ENCODE measurements at regions not wholly inside any gene's neighbourhood (a gene's known extent, or its start where the extent isn't known, plus 50 kb on each side); places are given as distances from the start of the nearest gene placed in this dataset.
"Not testable (repeated sequence)": the region's sequence is repeated elsewhere in the genome, so short reads cannot be mapped to it uniquely, and the experiment has no call there.

- DNase-seq, result no peak
These were observed 676.0 kb downstream of the EPHA3 start for GRCh38 chr3:89783341-89783927.

DNA sequence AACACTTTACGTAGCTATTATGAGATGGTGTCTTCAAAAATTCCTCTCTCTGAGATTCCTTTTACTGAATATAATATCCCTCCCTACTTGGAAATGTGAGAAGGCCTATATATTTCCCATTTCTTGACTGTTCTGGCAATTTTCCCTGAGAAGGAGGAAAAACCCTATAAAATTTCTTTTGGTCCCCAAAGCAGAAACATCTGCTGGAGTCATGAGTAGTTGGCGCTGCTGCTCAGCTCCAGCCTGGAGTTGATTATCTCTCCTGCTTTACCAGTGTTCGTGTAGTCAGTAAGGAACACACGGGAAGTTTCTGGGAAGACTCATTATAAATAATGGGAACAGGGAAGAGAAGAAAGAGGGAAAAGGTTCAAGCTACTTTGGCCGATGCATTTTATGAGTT lies 680.1 kb downstream of the EPHA3 start:
- DNase-seq, result no peak

DNA sequence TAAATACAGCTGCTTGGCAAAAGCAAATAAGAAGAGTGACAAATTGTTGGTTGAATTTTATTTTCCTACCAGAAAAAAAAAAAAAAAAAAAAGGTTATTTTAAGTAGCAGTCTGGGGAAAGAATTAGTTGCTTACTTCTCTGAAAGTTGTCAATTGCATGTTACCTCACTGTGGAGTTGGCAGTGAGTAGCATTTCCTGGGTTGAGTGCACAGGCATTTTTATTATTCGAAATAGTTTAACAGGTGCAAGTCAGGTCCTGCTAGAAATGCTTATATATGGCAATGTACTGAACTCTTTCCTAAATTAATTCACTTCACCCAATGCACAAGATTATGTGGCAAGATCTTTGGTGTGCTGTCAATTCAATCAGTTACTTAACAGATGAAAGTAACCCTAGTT lies 680.6 kb downstream of the EPHA3 start:
- DNase-seq, result no peak

DNA sequence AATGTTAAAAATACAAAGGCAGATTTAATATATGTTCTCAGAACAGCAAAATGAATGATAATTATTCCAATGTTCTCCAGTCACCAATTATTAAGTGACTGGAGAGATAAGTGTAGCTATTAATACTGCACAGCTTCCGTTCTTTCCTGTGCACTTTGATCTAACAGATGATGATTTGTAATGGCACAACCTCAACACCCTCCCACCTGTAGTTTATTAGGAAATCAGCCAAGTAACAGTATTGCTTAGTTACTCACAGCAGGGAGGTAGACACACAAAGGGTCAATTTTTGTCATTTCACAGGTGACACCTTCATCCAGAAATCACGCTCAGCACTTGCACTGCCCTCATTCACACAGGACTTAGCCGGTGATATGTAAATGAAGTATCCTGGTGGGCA lies 688.1 kb downstream of the EPHA3 start:
- DNase-seq, result no peak

DNA sequence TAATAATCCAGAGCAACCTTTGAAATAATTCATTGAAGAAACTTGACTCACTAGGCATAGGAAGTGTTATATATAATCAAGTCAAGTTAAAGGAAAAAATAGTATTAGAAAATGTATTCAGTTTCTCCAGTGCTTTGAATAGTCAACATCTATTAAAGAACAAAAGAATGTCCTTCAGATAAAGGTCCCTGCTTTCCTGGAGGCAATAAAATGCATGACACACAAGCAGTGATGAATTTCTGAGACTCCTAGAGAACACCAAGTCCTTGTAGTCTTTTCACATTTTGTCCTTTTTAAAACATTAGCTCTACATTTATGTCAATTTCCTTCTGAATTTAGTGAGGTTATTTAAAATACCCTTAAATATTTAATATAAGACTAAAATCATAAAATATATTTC lies 695.5 kb downstream of the EPHA3 start:
- DNase-seq, result no peak

GRCh38 chr3:89803711-89804110 lies 696.3 kb downstream of the EPHA3 start:
- no peak for DNase-seq

- no peak for DNase-seq
These were observed 698.7 kb downstream of the EPHA3 start for GRCh38 chr3:89806166-89806565.

DNA sequence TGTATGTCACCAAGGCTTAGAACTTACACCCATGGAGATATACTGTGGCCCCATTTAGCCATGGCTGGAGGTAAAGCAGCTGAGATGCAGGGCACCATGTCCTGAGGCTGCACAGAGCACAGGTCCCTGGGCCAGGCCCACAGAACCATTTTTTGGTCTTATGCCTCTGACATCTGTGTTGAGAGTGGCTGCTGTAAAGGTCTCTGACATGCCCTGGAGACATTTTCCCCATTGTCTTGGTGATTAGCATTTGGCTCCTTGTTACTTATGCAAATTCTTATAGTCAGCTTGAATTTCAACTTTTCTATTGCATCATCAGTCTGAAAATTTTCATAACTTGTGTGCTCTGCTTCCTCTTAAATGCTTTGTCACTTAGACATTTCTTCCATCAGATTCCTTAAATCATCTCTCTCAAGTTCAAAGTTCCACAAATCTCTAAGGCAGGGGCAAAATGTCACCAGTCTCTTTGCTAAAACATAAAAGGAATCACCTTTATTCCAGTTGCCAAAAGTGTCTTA lies 701.3 kb downstream of the EPHA3 start:
- DNase-seq, result no peak

- DNase-seq, result no peak
These were observed 706.1 kb downstream of the EPHA3 start for GRCh38 chr3:89813500-89813899.

DNA sequence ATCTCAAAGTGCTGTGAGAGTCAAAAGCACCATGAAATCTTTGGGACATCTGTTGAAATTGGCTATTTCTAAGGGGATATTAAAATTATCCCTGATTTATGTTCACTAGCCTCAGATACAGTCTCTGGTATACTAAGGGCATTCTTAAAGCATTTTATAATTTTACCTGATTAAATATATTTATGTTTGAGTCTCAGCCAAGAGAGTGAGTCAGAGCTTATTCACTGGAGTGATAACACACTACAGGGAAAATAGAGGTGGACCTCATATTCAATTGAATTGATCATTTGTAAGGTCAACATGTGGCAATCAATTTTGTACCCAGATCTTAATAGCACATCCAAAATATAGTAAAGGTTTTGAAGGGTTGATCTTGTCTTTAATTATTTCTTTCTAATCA lies 733.6 kb downstream of the EPHA3 start:
- no peak for DNase-seq

GRCh38 chr3:89845053-89845452 lies 737.6 kb downstream of the EPHA3 start:
- DNase-seq, result no peak

DNA sequence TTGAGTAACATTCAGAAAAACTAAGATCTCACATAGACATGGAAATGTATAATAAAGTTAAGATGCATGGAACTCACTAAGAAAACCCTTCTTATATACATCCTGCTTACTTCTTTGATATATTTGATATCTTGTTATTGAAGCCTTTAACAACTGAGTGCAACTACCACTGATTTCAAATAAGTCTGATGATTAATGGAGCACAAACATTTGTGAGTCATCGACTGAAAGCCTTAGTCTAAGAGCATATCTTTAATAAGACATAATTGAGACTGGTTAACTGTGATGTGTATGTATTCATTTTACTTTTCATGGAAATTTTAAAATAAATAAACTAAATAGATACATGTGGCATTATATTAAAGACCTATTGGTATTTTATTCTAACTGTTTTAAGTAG lies 740.5 kb downstream of the EPHA3 start:
- no peak for DNase-seq

- DNase-seq, result no peak
These were observed 744.7 kb downstream of the EPHA3 start for GRCh38 chr3:89851974-89852621.

- DNase-seq, result no peak
These were observed 752.3 kb downstream of the EPHA3 start for GRCh38 chr3:89859757-89860156.

DNA sequence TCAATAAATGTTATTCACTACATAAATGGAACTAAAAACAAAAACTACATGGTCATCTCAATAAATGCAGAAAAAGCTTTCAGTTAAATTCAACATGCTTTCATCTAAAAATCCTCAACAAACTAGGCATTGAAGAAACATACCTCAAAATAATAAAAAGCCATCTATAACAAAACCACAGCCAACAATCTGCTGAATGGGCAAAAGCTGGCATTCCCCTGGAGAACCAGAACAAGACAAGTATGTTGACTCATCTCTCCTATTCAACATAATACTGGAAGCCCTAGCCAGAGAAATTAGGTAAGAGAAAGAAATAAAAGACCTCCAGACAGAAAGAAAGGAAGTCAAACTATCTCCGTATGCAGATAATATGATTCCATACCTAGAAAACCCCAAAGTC lies 759.9 kb downstream of the EPHA3 start:
- DNase-seq, result no peak

GRCh38 chr3:89876116-89876515 lies 768.7 kb downstream of the EPHA3 start:
- no peak for DNase-seq

- no peak for DNase-seq
These were observed 769.8 kb downstream of the EPHA3 start for GRCh38 chr3:89877230-89877629.

DNA sequence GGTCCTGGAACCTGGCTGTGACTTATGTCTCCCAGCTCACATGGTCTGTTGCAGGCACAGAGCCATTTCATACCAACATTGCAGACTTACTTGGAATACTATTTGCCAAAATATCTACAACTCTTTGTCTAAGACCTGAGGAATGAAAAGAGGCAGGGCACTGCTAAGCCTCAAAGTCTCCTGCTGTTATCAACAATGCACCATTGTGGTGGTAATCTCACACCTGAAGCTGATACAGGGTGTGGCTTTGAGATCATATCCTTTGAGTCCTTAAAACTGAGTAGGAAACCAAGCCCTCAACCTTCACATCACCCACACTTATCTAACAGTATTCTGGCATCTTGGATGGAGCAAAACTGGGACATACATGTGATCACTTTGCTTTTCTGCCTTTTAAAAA lies 782.0 kb downstream of the EPHA3 start:
- no peak for DNase-seq

DNA sequence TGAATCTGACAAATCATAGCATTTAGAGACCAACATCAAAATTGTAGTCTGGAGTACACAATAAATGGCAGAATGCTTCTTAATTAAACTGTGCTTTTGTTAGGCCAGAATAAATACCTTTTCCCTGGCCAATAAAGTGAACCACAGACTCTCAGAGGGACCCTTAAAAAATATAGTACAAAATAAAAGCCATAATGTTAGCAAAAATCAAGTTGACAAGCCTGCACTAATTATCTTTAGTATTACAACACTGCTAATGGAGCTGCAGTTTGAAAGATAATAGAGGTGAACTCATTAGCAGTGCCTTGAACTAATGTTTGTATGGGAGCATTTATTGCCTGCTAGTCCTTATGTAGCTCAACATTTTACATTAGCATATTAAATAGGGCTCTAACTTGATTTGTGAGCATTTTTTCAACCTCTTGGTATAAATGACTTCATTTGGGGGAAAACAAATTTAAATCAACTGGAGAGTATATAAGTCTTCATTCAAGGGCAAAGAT lies 801.3 kb downstream of the EPHA3 start:
- DNase-seq, result no peak

DNA sequence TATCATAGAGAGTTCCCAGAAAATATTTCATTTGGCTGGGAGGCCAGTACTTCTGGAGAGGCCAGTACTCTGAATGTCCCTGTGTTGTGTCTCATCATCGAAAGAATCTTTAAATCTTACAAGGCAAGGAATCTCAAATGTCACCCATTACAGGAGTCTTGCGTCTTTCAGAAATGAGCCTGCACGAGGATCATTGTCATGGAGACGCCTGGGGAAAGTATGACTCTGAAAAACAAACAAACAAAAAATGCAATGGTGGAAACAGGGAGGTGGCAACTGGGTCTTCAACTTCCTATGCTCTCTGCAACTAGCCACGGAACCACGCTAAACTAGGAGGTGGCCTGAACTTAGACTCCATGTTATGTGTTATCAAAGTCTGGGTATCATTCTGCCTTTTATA lies 804.6 kb downstream of the EPHA3 start:
- DNase-seq, result no peak

- no peak for DNase-seq
These were observed 816.6 kb downstream of the EPHA3 start for GRCh38 chr3:89923921-89924610.

DNA sequence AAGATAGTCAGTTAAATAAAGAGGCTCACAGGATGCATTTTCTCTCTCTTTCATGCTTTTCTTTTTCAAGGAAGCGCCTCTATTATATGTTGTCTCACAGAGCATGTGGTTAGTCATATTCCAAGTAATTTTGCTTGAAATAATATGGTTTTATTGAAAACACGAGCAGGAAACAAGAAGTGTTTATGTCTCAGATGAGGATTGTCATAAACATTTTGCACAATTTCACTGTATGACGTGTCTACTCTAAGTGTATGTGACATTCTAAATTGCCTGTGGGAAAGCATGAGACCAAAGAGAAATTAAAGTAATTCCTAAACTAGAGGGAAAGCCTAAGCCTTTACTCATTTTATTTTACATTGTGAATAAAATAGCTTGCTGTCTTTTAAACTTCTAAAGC lies 818.6 kb downstream of the EPHA3 start:
- DNase-seq, result no peak

- no peak for DNase-seq
These were observed 825.5 kb downstream of the EPHA3 start for GRCh38 chr3:89932882-89933281.

DNA sequence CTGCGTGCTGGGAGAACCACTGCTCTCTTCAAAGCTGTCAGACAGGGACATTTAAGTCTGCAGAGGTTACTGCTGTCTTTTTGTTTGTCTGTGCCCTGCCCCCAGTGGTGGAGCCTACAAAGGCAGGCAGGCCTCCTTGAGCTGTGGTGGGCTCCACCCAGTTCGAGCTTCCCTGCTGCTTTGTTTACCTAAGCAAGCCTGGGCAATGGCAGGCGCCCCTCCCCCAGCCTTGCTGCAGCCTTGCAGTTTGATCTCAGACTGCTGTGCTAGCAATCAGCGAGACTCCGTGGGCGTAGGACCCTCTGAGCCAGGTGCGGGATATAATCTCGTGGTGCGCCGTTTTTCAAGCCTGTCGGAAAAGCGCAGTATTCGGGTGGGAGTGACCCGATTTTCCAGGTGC lies 837.0 kb downstream of the EPHA3 start:
- DNase-seq, result not testable (repeated sequence)

All from GF-D8 (cell line).